ENCODE measurements at regions not wholly inside any gene's neighbourhood (a gene's known extent, or its start where the extent isn't known, plus 50 kb on each side); places are given as distances from the start of the nearest gene placed in this dataset.

GRCh38 chr5:14017904-14018303 is 73.4 kb upstream of the DNAH5 start:
- no peak for DNase-seq (ENCODE audit: low read depth)

GRCh38 chr5:14016549-14016948 is 72.1 kb upstream of the DNAH5 start:
- DNase-seq (ENCODE audit: low read depth) = no peak

- peak; percentile 79 for DNase-seq (ENCODE audit: low read depth)
Measured at GRCh38 chr5:14011089-14012020, 66.9 kb upstream of the DNAH5 start.

- DNase-seq (ENCODE audit: low read depth) = no peak
Measured at GRCh38 chr5:14009575-14009974, 65.1 kb upstream of the DNAH5 start.

GRCh38 chr5:14008819-14009311 is 64.4 kb upstream of the DNAH5 start:
- no peak for DNase-seq (ENCODE audit: low read depth)

- DNase-seq (ENCODE audit: low read depth) = no peak
Measured at GRCh38 chr5:14006823-14007520, 62.5 kb upstream of the DNAH5 start.

GRCh38 chr5:14004598-14005394 is 60.3 kb upstream of the DNAH5 start:
- DNase-seq (ENCODE audit: low read depth) = no peak

- DNase-seq (ENCODE audit: low read depth) = no peak
Measured at GRCh38 chr5:14003936-14004335, 59.4 kb upstream of the DNAH5 start.

GRCh38 chr5:14003513-14003912 is 59.0 kb upstream of the DNAH5 start:
- no peak for DNase-seq (ENCODE audit: low read depth)

GRCh38 chr5:13998254-13998653 is 53.8 kb upstream of the DNAH5 start:
- DNase-seq (ENCODE audit: low read depth) = no peak

- DNase-seq (ENCODE audit: low read depth) = no peak
Measured at GRCh38 chr5:13997514-13997913, 53.0 kb upstream of the DNAH5 start.

GRCh38 chr5:13994621-13995253 is 50.2 kb upstream of the DNAH5 start:
- peak; percentile 34 for DNase-seq (ENCODE audit: low read depth)
